Stimulated activated CD4-positive, alpha-beta T cell treated with anti-CD3 and anti-CD28 coated beads, Interleukin-1b, Interleukin-23, amount 100 ng/mL, for 4 hours (primary cell): ENCODE measurements at regions not wholly inside any gene's neighbourhood (a gene's known extent, or its start where the extent isn't known, plus 50 kb on each side); places are given as distances from the start of the nearest gene placed in this dataset.
"Not testable (repeated sequence)": the region's sequence is repeated elsewhere in the genome, so short reads cannot be mapped to it uniquely, and the experiment has no call there.

Experiments
- DNase-seq, 2 donors: peaks; one replicate each; pipeline ENCODE4 v3.0.0-alpha.2; 2020; ENCODE audit warnings: low read depth in 2 of 2

DNA sequence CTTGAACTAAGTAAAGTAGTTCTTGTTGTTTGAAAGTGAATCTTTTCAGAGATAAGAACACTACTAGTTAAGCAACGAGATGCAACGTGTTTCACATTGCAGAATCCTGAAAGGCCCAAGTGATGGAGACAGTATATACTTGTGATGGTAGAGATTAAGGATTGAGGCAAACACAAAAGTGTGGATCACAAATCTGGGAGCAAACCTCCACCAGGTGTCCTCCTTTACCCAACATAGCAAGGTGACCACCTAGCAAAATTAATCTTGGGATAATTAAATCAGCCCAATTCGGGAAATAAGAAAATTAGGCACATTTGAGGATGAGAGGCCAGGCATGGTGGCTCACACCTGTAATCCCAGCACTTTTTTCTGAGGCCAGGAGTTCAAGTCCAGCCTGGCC lies 563.9 kb downstream of the DACH1 start:
- DNase-seq: no peak

GRCh38 chr13:71300602-71301001 lies 566.4 kb downstream of the DACH1 start:
- no peak for DNase-seq

DNA sequence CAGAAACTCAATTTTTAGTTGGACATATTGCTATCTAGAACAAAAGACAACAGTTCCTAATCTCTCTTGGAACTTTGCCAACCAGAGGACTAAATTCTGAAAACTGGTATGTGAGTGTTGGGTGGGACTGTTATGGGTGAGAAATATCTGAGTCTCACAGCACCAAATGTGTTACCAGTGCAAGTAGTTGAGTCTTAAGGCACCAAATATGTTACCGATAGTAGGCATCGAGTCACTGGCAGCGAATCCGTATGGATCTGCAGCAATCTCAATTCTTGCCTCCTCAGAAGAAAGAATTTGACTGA lies 575.2 kb downstream of the DACH1 start:
- DNase-seq: no peak

DNA sequence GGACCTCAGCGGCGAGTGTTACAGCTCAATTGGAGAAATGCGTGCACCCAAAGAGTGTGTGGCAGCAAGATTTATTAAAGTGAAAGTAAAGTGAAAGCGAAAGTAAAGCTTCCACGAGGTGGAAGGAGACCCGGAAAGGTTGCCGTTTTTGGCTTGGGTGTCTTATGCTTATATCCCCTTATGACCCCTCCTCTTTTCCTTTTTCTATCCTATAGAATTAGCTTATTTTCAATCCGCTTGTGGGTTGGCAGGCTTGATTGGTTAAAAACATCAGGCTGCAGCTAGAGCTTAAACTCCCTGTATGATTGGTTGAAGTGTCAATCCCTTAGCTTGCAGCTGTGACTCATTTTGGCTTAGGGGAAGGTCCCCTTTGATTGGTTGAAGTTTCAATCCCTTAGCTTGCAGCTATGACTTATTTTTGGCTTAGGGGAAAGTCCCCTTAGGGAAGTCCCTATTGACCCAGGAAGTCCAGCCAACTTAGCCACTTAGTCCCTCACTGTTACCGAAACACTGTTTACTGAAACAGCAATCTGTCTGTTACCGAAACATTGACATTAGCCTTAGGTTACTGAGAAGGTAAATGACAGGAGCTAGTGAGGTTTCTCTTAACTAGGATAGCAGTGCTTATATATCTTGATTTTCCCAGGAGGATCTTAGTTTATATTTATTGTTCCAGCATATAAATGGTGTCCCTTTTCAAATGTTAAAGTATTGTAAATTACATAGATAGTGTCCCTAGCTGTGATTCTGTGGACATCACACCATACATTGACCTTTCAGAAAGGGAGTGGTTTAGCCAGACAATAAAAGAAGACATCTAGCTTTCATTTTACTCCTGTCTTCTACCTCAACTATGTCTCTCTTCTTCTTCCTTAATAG lies 575.8 kb downstream of the DACH1 start:
- peak; percentile 3 to 30 for DNase-seq

- DNase-seq: not testable (repeated sequence)
Measured at GRCh38 chr13:71289980-71290379, 577.0 kb downstream of the DACH1 start.

DNA sequence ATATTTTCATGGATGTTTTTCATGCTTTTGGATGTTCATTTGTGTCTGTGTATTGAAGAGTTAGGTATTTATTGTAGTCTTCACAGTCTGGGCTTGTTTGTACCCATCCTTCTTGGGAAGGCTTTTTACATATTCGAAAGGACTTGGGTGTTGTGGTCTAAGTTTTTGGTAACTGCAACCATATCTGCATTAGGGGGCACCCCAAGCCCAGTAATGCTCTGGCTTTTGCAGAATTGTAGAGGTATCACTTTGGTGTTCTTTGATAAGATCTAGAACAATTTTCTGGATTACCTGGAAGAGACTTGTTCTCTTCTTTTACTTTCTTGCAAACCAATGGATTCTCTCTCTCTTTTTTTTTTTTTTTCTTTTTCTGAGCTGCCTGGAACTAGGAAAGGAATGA lies 581.3 kb downstream of the DACH1 start:
- DNase-seq: no peak

- no peak for DNase-seq
Measured at GRCh38 chr13:71278512-71278911, 588.5 kb downstream of the DACH1 start.

DNA sequence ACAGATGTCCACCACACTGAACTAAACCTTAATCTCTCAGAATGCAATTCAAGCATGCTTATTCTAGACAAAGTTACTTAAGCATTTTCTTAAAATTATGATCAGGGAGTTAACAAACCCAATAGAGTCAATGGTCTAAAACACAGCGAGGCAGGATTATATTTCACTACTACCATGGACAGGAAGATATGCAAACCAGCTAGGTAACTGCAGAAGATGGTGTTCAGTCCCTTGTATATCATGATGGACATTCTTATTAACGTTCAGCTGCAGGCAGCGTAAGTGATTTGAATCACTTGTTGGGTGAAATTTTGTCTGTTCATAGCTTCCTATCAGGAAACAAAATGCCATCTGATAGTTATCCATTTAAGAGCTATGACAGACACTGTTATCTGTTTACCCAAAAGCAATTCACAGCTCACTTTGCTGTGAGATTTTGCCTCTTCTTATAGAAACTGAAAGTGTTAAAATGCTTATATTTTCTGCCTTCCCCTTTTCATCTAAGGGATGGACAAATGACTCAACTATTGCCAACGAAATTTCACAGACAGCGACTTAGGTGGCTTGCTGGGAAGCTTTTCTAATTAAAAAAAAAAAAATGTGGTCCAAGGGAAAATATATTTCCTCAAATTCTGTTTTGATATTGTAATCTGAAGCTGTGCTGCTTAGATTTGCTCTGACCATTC lies 591.9 kb downstream of the DACH1 start:
- no peak for DNase-seq

DNA sequence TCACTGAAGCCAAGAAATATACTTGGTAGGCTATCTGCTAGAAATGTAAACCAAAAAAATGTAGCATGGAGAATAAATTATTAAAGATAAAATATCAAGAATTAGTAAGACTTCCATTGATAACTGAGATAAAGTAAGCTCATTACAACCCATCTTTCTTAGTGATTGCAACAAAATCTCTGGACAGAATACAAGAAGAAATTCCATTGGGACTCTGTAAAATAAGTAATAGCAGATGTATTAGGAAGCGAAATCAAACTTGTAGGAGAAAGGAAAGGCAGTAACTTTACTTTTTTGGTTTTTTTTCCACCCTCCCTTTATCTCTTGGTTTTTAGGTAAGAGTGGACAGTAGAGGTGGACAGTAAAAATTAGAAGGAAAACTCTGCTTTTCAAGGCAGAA lies 605.7 kb downstream of the DACH1 start:
- DNase-seq: no peak

DNA sequence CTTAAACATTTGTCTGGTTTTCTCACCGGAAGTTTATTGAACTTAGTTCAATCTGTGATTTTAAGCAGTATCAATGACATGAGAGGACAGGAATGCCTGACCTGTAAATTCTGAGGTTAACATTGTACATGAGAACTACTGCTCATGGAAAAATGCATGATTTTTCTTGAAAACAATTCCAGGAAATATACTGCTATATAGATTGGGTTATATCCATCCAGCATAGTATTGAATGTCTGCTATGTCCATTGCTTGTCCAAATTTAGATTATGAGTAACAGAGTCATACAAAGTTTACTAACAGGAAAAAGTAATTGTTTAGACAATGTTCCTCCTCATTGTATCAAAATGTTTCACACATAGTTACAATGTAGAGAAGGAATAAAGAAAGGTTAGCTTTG lies 606.8 kb downstream of the DACH1 start:
- DNase-seq: no peak

DNA sequence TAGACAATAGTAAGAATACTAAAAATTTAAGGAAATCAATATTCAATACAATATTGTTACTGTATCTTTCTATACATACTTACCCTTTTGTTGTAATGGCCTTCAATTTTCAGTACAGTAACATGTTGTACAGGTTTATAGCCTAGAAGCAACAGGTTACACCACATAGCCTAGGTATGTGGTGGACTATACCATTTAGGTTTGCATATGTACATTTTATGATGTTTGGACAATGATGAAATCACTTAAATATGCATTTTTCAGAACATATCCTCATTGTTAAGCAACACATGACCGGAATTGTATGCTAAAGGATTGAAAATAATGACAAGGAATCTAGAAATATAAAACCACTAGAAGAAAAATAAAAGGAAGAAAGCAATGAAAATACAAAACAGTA lies 611.4 kb downstream of the DACH1 start:
- DNase-seq: no peak

DNA sequence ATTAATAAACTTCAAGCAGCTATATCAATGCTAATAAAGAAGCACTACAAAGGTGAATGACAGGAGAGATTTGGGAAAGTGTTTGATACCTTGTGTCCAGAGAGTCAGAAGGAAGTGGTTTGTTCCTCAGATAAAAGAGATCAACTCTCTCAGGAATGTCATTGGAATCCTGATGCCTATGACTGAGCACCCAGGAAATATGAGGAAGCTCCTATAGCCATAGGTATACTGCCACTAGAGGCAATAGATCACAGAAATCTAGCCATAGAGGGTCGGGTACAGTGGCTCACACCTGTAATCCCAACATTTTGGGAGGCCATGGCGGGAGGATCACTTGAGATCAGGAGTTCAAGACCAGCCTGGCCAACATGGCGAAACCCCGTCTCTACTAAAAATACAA lies 612.6 kb downstream of the DACH1 start:
- no peak for DNase-seq

- no peak for DNase-seq
Measured at GRCh38 chr13:71252184-71252704, 614.8 kb downstream of the DACH1 start.

DNA sequence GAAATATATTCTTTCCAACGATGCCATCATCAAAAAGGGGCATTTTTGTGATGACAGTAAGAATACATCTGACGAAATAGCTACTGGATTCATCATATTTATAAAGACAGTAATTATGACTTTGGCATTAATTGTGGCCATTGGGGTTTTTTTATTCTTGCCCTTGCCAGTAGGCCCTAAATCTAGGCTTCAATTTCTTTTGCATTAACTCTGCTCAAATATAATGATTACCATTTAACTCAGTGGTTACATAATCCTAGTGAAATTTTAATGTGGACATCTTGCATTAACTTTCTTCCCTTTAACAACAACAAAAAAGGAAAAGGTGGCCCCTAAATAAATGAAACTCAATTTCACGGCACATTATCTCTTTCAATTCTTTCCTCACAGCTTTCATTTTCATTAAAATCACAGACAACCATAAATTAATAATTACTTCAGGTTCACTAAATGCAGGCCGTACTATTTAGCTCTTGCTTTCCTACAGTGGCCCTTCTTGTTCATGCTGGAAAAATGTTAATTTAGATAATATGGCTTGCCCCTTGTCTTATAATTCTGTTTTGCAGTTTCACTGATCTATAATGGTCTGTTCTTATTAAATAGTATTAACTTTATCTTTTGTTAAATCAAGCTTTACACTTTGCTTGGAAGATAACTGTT lies 615.6 kb downstream of the DACH1 start:
- DNase-seq: no peak

GRCh38 chr13:71249011-71249410 lies 618.0 kb downstream of the DACH1 start:
- no peak for DNase-seq

DNA sequence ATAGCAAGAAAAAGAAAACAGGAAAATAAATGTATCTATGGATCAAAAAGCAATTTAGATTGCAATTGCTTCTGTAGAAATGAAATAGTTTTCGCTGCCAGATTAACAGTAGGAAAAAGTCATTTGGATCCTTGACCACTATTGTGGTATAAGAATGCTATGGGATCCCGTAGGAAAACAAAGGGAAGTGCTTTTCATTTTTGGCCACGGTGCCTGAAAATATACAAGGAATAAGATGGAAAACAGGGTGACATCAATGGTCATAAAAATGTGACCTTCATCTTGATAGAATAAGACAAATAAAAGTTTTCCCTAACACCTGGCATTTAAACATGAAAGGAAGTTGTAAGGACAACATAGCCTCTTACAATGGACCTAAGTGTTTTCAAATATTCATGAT lies 622.8 kb downstream of the DACH1 start:
- DNase-seq: no peak

GRCh38 chr13:71242201-71242600 lies 624.8 kb downstream of the DACH1 start:
- DNase-seq: no peak

DNA sequence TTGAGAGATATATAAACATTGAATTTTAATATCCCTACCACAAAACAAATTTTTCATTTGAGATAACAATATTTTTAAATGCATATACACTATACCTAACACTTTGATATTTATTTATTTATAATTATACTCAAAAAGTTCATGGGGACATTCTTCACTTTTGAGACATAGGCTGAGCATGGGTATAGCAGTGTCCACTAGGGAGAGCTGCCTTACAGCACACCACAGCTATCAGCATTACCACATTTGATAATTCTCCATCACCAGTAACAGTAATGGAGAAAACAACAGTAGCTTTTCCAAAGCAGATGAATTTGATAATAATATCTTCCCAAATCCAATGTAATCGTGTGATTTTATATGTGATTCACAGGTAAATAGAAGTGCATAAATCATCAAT lies 626.1 kb downstream of the DACH1 start:
- no peak for DNase-seq

DNA sequence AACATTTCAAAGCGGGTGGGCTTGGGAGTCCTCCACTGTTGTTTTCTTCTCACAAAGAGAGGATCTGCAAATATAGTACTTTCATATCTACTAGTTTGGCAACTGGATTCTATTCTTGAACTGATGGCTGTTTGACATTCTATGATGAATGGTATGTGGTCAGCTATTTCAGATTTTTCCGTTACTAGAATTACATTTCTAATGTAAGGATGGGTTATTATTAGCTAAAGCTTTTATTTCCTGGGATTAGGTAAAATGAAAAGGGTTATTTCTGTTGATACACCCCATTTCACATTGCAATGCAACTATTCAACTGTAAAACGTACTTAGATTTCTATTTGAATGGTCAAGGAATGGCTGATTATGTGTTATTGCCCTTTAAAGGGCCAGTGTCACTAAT lies 629.7 kb downstream of the DACH1 start:
- DNase-seq: no peak

DNA sequence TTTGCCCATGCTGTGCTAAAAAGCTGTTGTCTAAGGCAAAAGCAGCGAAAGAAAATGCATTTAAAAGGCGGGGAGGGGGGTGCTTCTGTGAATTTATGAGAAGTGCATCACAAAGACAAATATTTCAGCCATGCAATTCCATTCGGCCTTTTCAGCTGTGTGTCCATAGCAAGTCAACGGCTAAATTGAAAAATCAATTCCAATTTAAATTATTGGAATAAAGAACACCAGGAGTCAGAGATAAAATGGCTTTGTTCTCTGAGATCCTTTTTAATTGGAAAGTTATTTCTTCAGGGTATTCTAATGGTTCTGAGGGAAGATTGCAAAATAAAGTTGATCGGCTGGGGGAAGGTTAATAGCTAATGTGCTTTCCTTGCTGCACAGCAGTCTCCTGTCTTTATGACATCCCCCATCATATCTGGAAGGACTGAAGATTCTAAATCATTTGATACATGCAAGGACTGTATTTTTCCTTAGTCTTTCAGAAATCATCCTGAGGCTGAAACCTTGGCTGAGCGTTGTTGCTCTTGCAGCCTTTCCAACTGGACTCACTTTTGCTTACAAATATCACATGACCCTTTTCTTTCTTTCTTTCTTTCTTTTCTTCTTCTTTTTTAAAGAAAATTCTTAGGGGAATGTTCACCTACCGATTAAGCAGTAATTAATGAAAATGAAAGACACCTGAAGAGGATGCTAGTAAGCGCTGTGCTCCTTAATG lies 647.1 kb downstream of the DACH1 start:
- no peak for DNase-seq

- DNase-seq: no peak
Measured at GRCh38 chr13:71218960-71219359, 648.0 kb downstream of the DACH1 start.

DNA sequence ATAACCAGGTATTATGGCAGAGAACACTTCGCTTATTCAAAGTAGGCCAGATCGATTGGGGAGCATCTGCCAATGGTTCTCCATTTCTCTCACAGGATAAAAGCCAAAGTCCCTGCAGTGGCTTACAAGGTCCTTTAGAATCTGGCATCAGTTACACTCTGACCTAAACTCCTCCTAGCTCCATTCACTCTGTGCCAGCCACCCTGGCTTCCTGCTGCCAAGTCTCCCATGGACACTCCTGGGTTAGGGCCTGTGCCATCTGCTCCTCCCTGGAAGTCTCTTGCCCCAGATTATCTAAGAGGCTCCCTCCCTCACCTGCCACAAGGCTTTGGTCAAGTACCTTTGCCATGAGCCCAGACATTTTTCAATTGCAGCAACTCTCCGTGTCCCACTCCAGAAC lies 649.2 kb downstream of the DACH1 start:
- no peak for DNase-seq
